Heart left ventricle (tissue), 16 donors: ENCODE measurements at regions not wholly inside any gene's neighbourhood (a gene's known extent, or its start where the extent isn't known, plus 50 kb on each side); places are given as distances from the start of the nearest gene placed in this dataset.

Experiments
- ATAC-seq, 4 donors: fragments of 200-7000 bp; cut with Tn5 transposase; one replicate each; pipeline ENCODE4 v1.9.1; 2020 to 2022; ENCODE audit warnings: moderate library complexity in 4 of 4, mild to moderate bottlenecking in 3 of 4, moderate number of reproducible peaks in 1 of 4
- DNase-seq, 5 donors: peaks; one replicate each; pipeline ENCODE4 v3.0.0-alpha.2; 2020
- H3K27ac ChIP-seq, 12 donors: fragments of 200-600 bp; sonication (generic) in 4 of 12; one replicate each; pipeline versions ENCODE4 v1.5.0 to v1.8.0; 2016 to 2022; ENCODE audit warnings: mild to moderate bottlenecking in 2 of 12
- H3K27me3 ChIP-seq, 9 donors: fragments of 200-600 bp; sonication (generic) in 2 of 9; one replicate each; pipeline versions ENCODE4 v1.5.1 to v1.8.0; 2016 to 2022; ENCODE audit warnings: mild to moderate bottlenecking in 3 of 9
- H3K36me3 ChIP-seq, 9 donors: fragments of 200-600 bp; sonication (generic) in 2 of 9; one replicate each; pipeline versions ENCODE4 v1.5.0 to v1.8.0; 2018 to 2022; ENCODE audit warnings: mild to moderate bottlenecking in 2 of 9
- H3K4me1 ChIP-seq, 12 donors: fragments of 200-600 bp; sonication (generic) in 4 of 12; one replicate each; pipeline versions ENCODE4 v1.5.0 to v1.8.0; 2016 to 2022; ENCODE audit warnings: mild to moderate bottlenecking in 3 of 12
- H3K4me3 ChIP-seq, 12 donors: fragments of 200-600 bp; sonication (generic) in 4 of 12; one replicate each; pipeline versions ENCODE4 v1.5.0 to v1.8.0; 2017 to 2022; ENCODE audit warnings: mild to moderate bottlenecking in 9 of 12, moderate library complexity in 4 of 12
- H3K9me3 ChIP-seq, 12 donors: fragments of 200-600 bp; sonication (generic) in 4 of 12; one replicate each; pipeline versions ENCODE4 v1.5.0 to v1.8.0; 2016 to 2022; ENCODE audit warnings: mild to moderate bottlenecking in 1 of 12
- CTCF ChIP-seq, 12 donors: fragments of 200-600 bp; sonication (generic) in 4 of 12; IDR thresholded peaks; one replicate each; pipeline versions ENCODE4 v1.5.0 to v1.8.0; 2018 to 2022; ENCODE audit warnings: antibody characterized with exemption in 12 of 12, mild to moderate bottlenecking in 5 of 12
- POLR2A ChIP-seq, 2 donors: fragments of 450-650 bp; IDR thresholded peaks; one replicate each; pipeline ENCODE4 v1.6.1; 2017; ENCODE audit warnings: antibody characterized with exemption in 2 of 2, mild to moderate bottlenecking in 2 of 2, moderate library complexity in 2 of 2
- WGBS, 4 donors: extraction: QIAGEN DNeasy Blood & Tissue Kit in 2 of 4; methylation state at CpG; one replicate each; pipeline versions ENCODE4 v1.1.5 to v1.1.7; 2013 to 2018; 5-methylcytosine and 5-hydroxymethylcytosine counted together
- intact Hi-C, 10 donors: fragments of 100-400 bp; cut with DNase I; formaldehyde crosslinking; loops; one replicate each; pipeline versions ENCODE4 v1.11.1 to v1.14.2; 2022
- donor health status: ischemic (EF 13 %, LVEDD 7.1; RV severe dilation, severe dysfunction).
- donor health status: healthy with polysubstance abuse.
- donor health status: DM: no; HTN: yes; CAD: no.
- donor health status: DM: no; HTN: no; CAD: no.
- donor health status: ischemic (EF 25% LVEDD 6.9; RV normal size, moderate dysfunction).
- donor health status: ischemic (EF 25% LVEDD 5.7; RV mildly dilated, moderate dysfunction).
- donor health status: healthy.
- donor health status: DM: yes; HTN: yes; CAD: no.
- donor health status: ischemic (EF 35%, LVEDD 5.7; RV mildly dilated, moderate dysfunction).
- donor health status: nonischemic (EF 11% LVEDD 7.7; RV severe dilation, severe dysfunction).
- donor health status: DM: yes; HTN: yes; CAD: no.
- donor health status: PGD.
- donor health status: ischemic (EF 29% LVEDD 5.4; RV normal size, mild dysfunction).
- donor health status: nonischemic (EF 23%, LVEDD 6.1; RV moderate dilation, normal function).

- no peak overlapping the region for H3K4me3 ChIP-seq
- H3K36me3 ChIP-seq, result no peaks in the 10 kb centered on the region
- DNase-seq, result no peak
- H3K27ac ChIP-seq, result no peak overlapping the region
- no peak for TF ChIP-seq CTCF (IDR thresholded peaks at IDR 0.05)
- TF ChIP-seq POLR2A (IDR thresholded peaks at IDR 0.05), result no peak
- H3K27me3 ChIP-seq, result no peaks in the 10 kb centered on the region
- no peak for ATAC-seq
- 49 to 68% (median 59%) methylated on average over 2 of the region's 2 CpGs for WGBS, 4 donors
- no peaks in the 10 kb centered on the region for H3K4me1 ChIP-seq
- no peaks in the 10 kb centered on the region for H3K9me3 ChIP-seq
- intact Hi-C loops, result no loop called here
Measured at GRCh38 chr5:101878190-101878589, 417.9 kb downstream of the SLCO4C1 start.

GRCh38 chr5:101877451-101877850 lies 418.6 kb downstream of the SLCO4C1 start:
- DNase-seq (no peak), ATAC-seq (no peak)
- Histone ChIP-seq H3K4me3 (no peak overlapping the region), H3K9me3 (no peaks in the 10 kb centered on the region), H3K27me3 (no peaks in the 10 kb centered on the region), H3K27ac (no peak overlapping the region), H3K4me1 (no peaks in the 10 kb centered on the region), H3K36me3 (no peaks in the 10 kb centered on the region)
- TF ChIP-seq CTCF (IDR thresholded peaks at IDR 0.05) (no peak), POLR2A (IDR thresholded peaks at IDR 0.05) (no peak)
- intact Hi-C loops, result no loop called here
- WGBS, 4 donors, result 79 to 84% (median 83%) methylated on average over 1 of the region's 1 CpG

- peaks cover 0 to 13% (median 0%) of the 10 kb centered on the region in 12 donors for H3K9me3 ChIP-seq
- H3K4me3 ChIP-seq, result no peak overlapping the region
- intact Hi-C loops, result no loop called here
- no peaks in the 10 kb centered on the region for H3K27me3 ChIP-seq
- H3K27ac ChIP-seq, result no peak overlapping the region
- ATAC-seq (no peak), DNase-seq (no peak)
- TF ChIP-seq CTCF (IDR thresholded peaks at IDR 0.05) (no peak), POLR2A (IDR thresholded peaks at IDR 0.05) (no peak)
- H3K4me1 ChIP-seq, result no peaks in the 10 kb centered on the region
- 83 to 92% (median 89%) methylated on average over 1 of the region's 1 CpG for WGBS, 4 donors
- H3K36me3 ChIP-seq, result no peaks in the 10 kb centered on the region
Measured at GRCh38 chr5:101866473-101866872, 429.6 kb downstream of the SLCO4C1 start.

- H3K4me3 ChIP-seq, result no peak overlapping the region
- H3K9me3 ChIP-seq, result peaks cover 0 to 13% (median 0%) of the 10 kb centered on the region in 12 donors
- ATAC-seq, result no peak
- no peaks in the 10 kb centered on the region for H3K36me3 ChIP-seq
- DNase-seq, result no peak
- WGBS, 4 donors, result 63 to 82% (median 74%) methylated on average over 4 to 6 of the region's 6 CpGs
- H3K4me1 ChIP-seq, result no peaks in the 10 kb centered on the region
- H3K27me3 ChIP-seq, result no peaks in the 10 kb centered on the region
- TF ChIP-seq POLR2A (IDR thresholded peaks at IDR 0.05) (no peak), CTCF (IDR thresholded peaks at IDR 0.05) (no peak)
- intact Hi-C loops, result no loop called here
- H3K27ac ChIP-seq, result no peak overlapping the region
Measured at GRCh38 chr5:101860563-101860962, 435.5 kb downstream of the SLCO4C1 start.
